Fibroblast of lung (primary cell): ENCODE measurements at regions not wholly inside any gene's neighbourhood (a gene's known extent, or its start where the extent isn't known, plus 50 kb on each side); places are given as distances from the start of the nearest gene placed in this dataset.

Experiments
- CTCF ChIP-seq, 2 donors: IDR thresholded peaks in 1 of 2; conservative IDR thresholded peaks in 1 of 2; 1 replicate in 1 of 2; 2 replicates in 1 of 2; pipeline ENCODE4 v1.5.1; 2011 to 2012; ENCODE audit warnings: low read length in 2 of 2, control low read depth in 1 of 2, inconsistent platforms in 1 of 2, low read depth in 1 of 2, mild to moderate bottlenecking in 1 of 2
- EZH2 ChIP-seq: IDR thresholded peaks from 2 replicates; pipeline ENCODE4 v1.5.1; 2012; ENCODE audit warnings: low read length, control low read depth, mild to moderate bottlenecking; ENCODE audit errors: missing control alignments

DNA sequence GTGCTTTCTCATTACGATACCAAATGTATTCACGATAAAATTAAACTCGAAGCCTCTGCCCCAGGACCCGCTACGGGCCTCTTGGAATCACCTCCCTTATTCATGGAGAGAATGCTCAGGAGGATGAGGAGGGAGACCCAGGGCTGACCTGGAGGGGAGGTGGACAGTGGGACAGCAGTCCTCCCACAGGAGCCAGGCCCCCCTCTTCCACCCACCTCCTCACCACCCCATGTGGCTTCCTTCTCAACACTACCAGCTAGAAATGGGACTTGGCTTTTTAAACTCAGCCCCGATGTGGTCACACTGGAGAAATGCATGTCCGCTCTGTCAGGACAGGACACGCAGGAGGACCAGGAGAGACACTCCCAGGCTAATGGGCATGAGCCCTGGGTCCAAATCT, 147.9 kb upstream of the ID2 start:
- TF ChIP-seq CTCF (conservative IDR thresholded peaks at IDR 0.05 in 1 of 2, IDR thresholded peaks at IDR 0.05 in 1 of 2; ENCODE audit: low read depth in 1 of 2, low read length in 2 of 2) (no peak), EZH2 (no peak)
